ENCODE measurements at regions not wholly inside any gene's neighbourhood (a gene's known extent, or its start where the extent isn't known, plus 50 kb on each side); places are given as distances from the start of the nearest gene placed in this dataset.

- Histone ChIP-seq H3K36me3 (ENCODE audit: control insufficient read depth, insufficient read depth, low read length) (no peaks in the 10 kb centered on the region), H3K27me3 (ENCODE audit: control insufficient read depth, insufficient read depth, low read length) (peaks cover 13% of the 10 kb centered on the region), H3K9me3 (ENCODE audit: control insufficient read depth, insufficient read depth, low read length) (no peaks in the 10 kb centered on the region), H3K4me1 (ENCODE audit: control insufficient read depth, insufficient read depth, low read length) (no peaks in the 10 kb centered on the region), H3K27ac (ENCODE audit: low read depth, low read length) (no peak overlapping the region), H3K4me3 (ENCODE audit: low read depth, low read length) (no peak overlapping the region)
- no peak for DNase-seq (ENCODE audit: low read depth in 4 of 6, low spot score in 6 of 6)
- WGBS (ENCODE audit: insufficient coverage): 82% methylated on average over 17 of the region's 23 CpGs
These were observed 141.1 kb upstream of the ETV3 start for GRCh38 chr1:157279138-157279801.

DNA sequence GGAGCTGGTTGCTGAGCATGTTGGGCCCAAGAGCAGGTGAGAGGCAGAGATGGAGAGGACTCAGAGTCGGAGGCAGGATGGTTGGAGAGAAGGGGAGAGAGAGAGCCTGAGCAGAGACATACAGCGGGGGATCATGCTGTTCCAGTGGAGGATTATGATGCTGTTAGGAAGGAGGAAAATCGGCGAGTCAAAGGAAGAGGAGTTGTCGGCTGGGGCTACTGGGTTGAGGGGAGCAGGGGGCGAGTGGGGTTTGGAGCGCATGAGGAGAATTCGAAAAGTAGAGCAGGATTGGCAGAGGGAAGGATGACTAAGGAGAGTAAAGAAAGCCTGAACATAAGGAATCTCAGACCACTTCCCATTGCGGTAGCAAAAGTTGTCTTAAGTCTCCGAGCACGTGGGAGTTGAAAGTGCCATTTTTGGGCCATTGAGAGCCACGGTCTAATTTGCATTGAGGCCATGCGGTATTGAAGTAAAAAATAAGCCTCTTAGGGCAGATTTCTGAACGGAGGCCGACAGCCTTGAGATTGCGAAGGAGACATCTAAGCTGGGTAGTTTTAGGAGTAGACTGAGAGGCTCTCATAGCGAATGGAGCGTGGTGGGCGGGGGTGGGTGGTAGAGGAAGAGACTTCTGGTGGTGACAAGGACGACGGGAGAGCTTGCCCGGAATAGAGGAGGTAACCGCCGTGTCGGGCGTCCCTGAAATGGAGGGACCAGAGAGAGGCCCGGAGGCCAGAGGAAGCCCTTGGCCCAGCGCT, 140.4 kb upstream of the ETV3 start:
- 93% methylated on average over 27 of the region's 28 CpGs for WGBS (ENCODE audit: insufficient coverage)
- no peaks in the 10 kb centered on the region for H3K36me3 ChIP-seq (ENCODE audit: control insufficient read depth, insufficient read depth, low read length)
- H3K27me3 ChIP-seq (ENCODE audit: control insufficient read depth, insufficient read depth, low read length): peaks cover 13% of the 10 kb centered on the region

DNA sequence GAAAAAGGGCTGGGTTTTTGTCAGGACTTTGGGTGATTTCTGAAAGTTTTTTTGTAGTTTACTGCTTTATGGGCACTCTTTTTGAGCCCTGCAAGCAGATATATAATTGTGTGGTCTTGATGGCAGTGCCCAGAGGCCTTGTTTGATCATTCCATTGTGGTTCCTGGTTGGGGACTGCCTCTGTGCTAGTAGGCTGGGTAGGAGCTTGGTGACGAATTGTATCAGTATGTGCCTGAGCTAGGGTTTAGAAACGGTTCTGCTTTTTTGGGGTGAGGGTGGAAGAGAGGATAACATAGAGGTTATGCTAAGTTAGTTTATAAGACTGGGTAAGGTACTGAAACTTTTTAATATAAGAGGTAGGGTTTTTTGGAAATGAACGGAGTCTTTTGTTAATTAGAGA, 139.7 kb upstream of the ETV3 start:
- H3K27ac ChIP-seq (ENCODE audit: low read depth, low read length): no peak overlapping the region
- WGBS (ENCODE audit: insufficient coverage): 68% methylated on average over 3 of the region's 3 CpGs
- no peak for DNase-seq (ENCODE audit: low read depth in 4 of 6, low spot score in 6 of 6)
- no peaks in the 10 kb centered on the region for H3K4me1 ChIP-seq (ENCODE audit: control insufficient read depth, insufficient read depth, low read length)
- peaks cover 13% of the 10 kb centered on the region for H3K27me3 ChIP-seq (ENCODE audit: control insufficient read depth, insufficient read depth, low read length)
- no peaks in the 10 kb centered on the region for H3K36me3 ChIP-seq (ENCODE audit: control insufficient read depth, insufficient read depth, low read length)
- no peak overlapping the region for H3K4me3 ChIP-seq (ENCODE audit: low read depth, low read length)
- no peaks in the 10 kb centered on the region for H3K9me3 ChIP-seq (ENCODE audit: control insufficient read depth, insufficient read depth, low read length)

More for the DNA sequence above, 140.4 kb upstream of the ETV3 start:
- no peak for DNase-seq (ENCODE audit: low read depth in 4 of 6, low spot score in 6 of 6)
- Histone ChIP-seq H3K4me3 (ENCODE audit: low read depth, low read length) (no peak overlapping the region), H3K27ac (ENCODE audit: low read depth, low read length) (no peak overlapping the region), H3K9me3 (ENCODE audit: control insufficient read depth, insufficient read depth, low read length) (no peaks in the 10 kb centered on the region), H3K4me1 (ENCODE audit: control insufficient read depth, insufficient read depth, low read length) (no peaks in the 10 kb centered on the region)

GRCh38 chr1:157277281-157277680, 139.1 kb upstream of the ETV3 start:
- DNase-seq (ENCODE audit: low read depth in 4 of 6, low spot score in 6 of 6): no peak
- Histone ChIP-seq H3K4me1 (ENCODE audit: control insufficient read depth, insufficient read depth, low read length) (no peaks in the 10 kb centered on the region), H3K4me3 (ENCODE audit: low read depth, low read length) (no peak overlapping the region), H3K27me3 (ENCODE audit: control insufficient read depth, insufficient read depth, low read length) (peaks cover 13% of the 10 kb centered on the region), H3K27ac (ENCODE audit: low read depth, low read length) (no peak overlapping the region), H3K36me3 (ENCODE audit: control insufficient read depth, insufficient read depth, low read length) (no peaks in the 10 kb centered on the region), H3K9me3 (ENCODE audit: control insufficient read depth, insufficient read depth, low read length) (no peaks in the 10 kb centered on the region)
- 94% methylated on average over 10 of the region's 10 CpGs for WGBS (ENCODE audit: insufficient coverage)

DNA sequence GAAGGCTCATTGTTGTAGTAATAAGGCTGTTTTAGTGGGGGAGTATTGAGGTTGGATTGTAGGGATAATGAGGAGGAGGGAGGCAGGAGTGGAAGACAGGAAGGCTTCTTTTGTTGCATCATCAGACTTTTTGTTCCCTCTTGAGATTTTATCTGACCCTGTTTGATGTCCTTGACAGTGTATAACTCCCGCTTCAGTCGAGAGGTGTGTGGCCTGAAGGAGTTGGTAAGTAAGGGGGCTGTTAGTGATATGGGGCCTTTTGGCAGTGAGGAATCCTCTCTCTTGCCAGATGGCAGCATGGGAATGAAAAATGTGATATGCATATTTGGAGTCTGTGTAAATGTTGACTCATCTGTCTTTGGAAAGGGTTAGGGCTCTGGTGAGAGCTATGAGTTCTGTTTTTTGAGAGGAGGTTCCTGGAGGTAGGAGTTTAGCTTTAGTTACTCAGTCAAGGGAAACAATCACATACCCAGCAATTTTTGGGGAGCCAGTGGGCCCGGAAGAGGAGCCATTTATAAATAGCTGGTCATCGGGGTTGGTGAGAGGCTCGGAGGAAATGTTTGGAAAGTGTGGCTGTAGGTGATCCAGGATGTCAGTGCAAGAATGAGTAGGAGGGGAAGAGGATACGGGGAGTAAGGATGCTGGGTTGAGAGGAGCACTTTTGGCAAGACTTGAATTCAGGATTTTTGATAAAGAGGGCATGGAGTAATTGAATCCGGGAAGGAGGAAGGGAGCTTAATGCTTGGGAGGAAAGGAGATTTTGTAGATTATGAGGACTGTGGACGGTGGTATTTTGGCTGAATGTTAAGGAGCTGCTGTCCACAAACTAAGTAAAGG, 136.7 kb upstream of the ETV3 start:
- peaks cover 13% of the 10 kb centered on the region for H3K27me3 ChIP-seq (ENCODE audit: control insufficient read depth, insufficient read depth, low read length)
- no peak overlapping the region for H3K4me3 ChIP-seq (ENCODE audit: low read depth, low read length)
- no peaks in the 10 kb centered on the region for H3K9me3 ChIP-seq (ENCODE audit: control insufficient read depth, insufficient read depth, low read length)
- H3K36me3 ChIP-seq (ENCODE audit: control insufficient read depth, insufficient read depth, low read length): no peaks in the 10 kb centered on the region
- WGBS (ENCODE audit: insufficient coverage): 72% methylated on average over 6 of the region's 8 CpGs
- no peaks in the 10 kb centered on the region for H3K4me1 ChIP-seq (ENCODE audit: control insufficient read depth, insufficient read depth, low read length)
- peak in 1 of 6 donors; percentile 7 for DNase-seq (ENCODE audit: low read depth in 4 of 6, low spot score in 6 of 6)
- H3K27ac ChIP-seq (ENCODE audit: low read depth, low read length): no peak overlapping the region

DNA sequence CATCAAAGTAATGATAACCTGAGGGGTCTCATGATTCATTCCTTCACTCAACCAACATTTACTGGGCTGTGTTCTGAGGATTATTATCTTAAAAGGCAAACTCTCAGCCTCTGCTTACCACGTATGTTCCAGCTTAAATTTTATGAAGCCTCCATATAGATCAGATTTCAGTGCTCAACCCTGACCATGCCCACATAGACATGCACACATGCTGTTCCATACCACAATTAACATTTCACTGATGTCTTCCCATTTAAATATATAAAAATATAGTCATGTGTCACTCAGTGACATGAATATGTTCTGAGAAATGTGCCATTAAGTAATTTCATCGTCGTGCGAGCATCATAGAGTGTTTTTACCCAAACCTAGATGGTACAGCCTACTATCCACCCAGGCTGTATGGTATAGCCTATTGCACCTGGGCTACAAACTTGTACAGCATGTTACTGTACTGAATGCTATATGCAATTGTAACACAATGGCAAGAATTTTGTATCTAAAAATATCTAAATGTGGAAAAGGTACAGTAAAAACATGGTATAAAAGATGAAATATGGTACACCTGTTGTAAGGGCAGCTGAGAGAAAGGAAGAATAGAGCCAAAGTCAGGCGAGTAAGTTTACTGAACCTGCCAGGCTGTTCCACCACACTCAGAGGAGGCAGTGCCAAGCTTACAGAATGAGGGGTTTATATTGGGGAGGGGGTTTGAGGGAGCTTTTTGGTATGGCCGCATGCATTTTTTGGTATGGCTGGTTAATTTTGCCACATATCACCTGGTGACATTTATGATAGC, 134.7 kb upstream of the ETV3 start:
- no peak overlapping the region for H3K27ac ChIP-seq (ENCODE audit: low read depth, low read length)
- no peak for DNase-seq (ENCODE audit: low read depth in 4 of 6, low spot score in 6 of 6)
- H3K27me3 ChIP-seq (ENCODE audit: control insufficient read depth, insufficient read depth, low read length): no peaks in the 10 kb centered on the region
- H3K4me3 ChIP-seq (ENCODE audit: low read depth, low read length): no peak overlapping the region
- H3K9me3 ChIP-seq (ENCODE audit: control insufficient read depth, insufficient read depth, low read length): no peaks in the 10 kb centered on the region
- no peaks in the 10 kb centered on the region for H3K36me3 ChIP-seq (ENCODE audit: control insufficient read depth, insufficient read depth, low read length)
- no peaks in the 10 kb centered on the region for H3K4me1 ChIP-seq (ENCODE audit: control insufficient read depth, insufficient read depth, low read length)
- WGBS (ENCODE audit: insufficient coverage): 63% methylated on average over 4 of the region's 6 CpGs

- DNase-seq (ENCODE audit: low read depth in 4 of 6, low spot score in 6 of 6): no peak
These were observed 134.1 kb upstream of the ETV3 start for GRCh38 chr1:157272264-157272663.

GRCh38 chr1:157270705-157271274, 132.6 kb upstream of the ETV3 start:
- H3K27ac ChIP-seq (ENCODE audit: low read depth, low read length): no peak overlapping the region
- no peaks in the 10 kb centered on the region for H3K27me3 ChIP-seq (ENCODE audit: control insufficient read depth, insufficient read depth, low read length)
- WGBS (ENCODE audit: insufficient coverage): 96% methylated on average over 4 of the region's 4 CpGs
- no peak overlapping the region for H3K4me3 ChIP-seq (ENCODE audit: low read depth, low read length)
- no peaks in the 10 kb centered on the region for H3K4me1 ChIP-seq (ENCODE audit: control insufficient read depth, insufficient read depth, low read length)
- DNase-seq (ENCODE audit: low read depth in 4 of 6, low spot score in 6 of 6): no peak
- H3K9me3 ChIP-seq (ENCODE audit: control insufficient read depth, insufficient read depth, low read length): no peaks in the 10 kb centered on the region
- H3K36me3 ChIP-seq (ENCODE audit: control insufficient read depth, insufficient read depth, low read length): no peaks in the 10 kb centered on the region

More at GRCh38 chr1:157272264-157272663, 134.1 kb upstream of the ETV3 start:
- Histone ChIP-seq H3K9me3 (ENCODE audit: control insufficient read depth, insufficient read depth, low read length) (no peaks in the 10 kb centered on the region), H3K27me3 (ENCODE audit: control insufficient read depth, insufficient read depth, low read length) (no peaks in the 10 kb centered on the region), H3K36me3 (ENCODE audit: control insufficient read depth, insufficient read depth, low read length) (no peaks in the 10 kb centered on the region), H3K4me1 (ENCODE audit: control insufficient read depth, insufficient read depth, low read length) (no peaks in the 10 kb centered on the region), H3K27ac (ENCODE audit: low read depth, low read length) (no peak overlapping the region), H3K4me3 (ENCODE audit: low read depth, low read length) (no peak overlapping the region)

All from spinal cord (tissue), 9 donors.